HEK293T (cell line): ENCODE measurements at regions not wholly inside any gene's neighbourhood (a gene's known extent, or its start where the extent isn't known, plus 50 kb on each side); places are given as distances from the start of the nearest gene placed in this dataset.

Experiments used
- CTCF ChIA-PET: fragments of 350-600 bp; formaldehyde crosslinking; extraction: SDS; loops from one replicate; lab custom pipeline; 2021; ENCODE audit warnings: antibody characterized with exemption, inconsistent platforms; lab: Yijun Ruan, JAX
- POLR2A ChIA-PET: fragments of 350-600 bp; formaldehyde crosslinking; extraction: SDS; loops from one replicate; lab custom pipeline; 2020; ENCODE audit warnings: antibody characterized with exemption, inconsistent platforms; lab: Yijun Ruan, JAX
- DNase-seq: peaks from one replicate; pipeline ENCODE4 v3.0.0; 2012; ENCODE audit warnings: mixed read lengths; ENCODE audit errors: extremely low spot score
- ARNT ChIP-seq: fragments of 450-650 bp; IDR thresholded peaks from 2 replicates; pipeline ENCODE4 v1.6.1; 2017; ENCODE audit warnings: mild to moderate bottlenecking
- BHLHE40 ChIP-seq: fragments of 450-650 bp; IDR thresholded peaks from 2 replicates; pipeline ENCODE4 v1.6.1; 2016; ENCODE audit warnings: mild to moderate bottlenecking, moderate library complexity, borderline replicate concordance
- CTBP1 ChIP-seq: fragments of 450-650 bp; IDR thresholded peaks from 2 replicates; pipeline ENCODE4 v1.6.1; 2016; ENCODE audit warnings: borderline replicate concordance
- ELF4 ChIP-seq: fragments of 450-650 bp; IDR thresholded peaks from 2 replicates; pipeline ENCODE4 v1.6.1; 2017; ENCODE audit warnings: antibody characterized with exemption
- FOXA1 ChIP-seq: fragments of 450-650 bp; IDR thresholded peaks from 2 replicates; pipeline ENCODE4 v1.6.1; 2016; ENCODE audit warnings: mild to moderate bottlenecking
- FOXK2 ChIP-seq: fragments of 450-650 bp; IDR thresholded peaks from 2 replicates; pipeline ENCODE4 v1.6.1; 2016; ENCODE audit warnings: mild to moderate bottlenecking
- FOXM1 ChIP-seq: fragments of 450-650 bp; IDR thresholded peaks from 2 replicates; pipeline ENCODE4 v1.6.1; 2017; ENCODE audit warnings: mild to moderate bottlenecking, borderline replicate concordance
- HDGF ChIP-seq: fragments of 450-650 bp; IDR thresholded peaks from 2 replicates; pipeline ENCODE4 v1.6.1; 2017; ENCODE audit warnings: antibody characterized with exemption, borderline replicate concordance
- L3MBTL2 ChIP-seq: fragments of 450-650 bp; conservative IDR thresholded peaks from 2 replicates; pipeline ENCODE4 v1.6.1; 2016; ENCODE audit warnings: mild to moderate bottlenecking
- LEF1 ChIP-seq: fragments of 450-650 bp; IDR thresholded peaks from 2 replicates; pipeline ENCODE4 v1.6.1; 2017; ENCODE audit warnings: mild to moderate bottlenecking, borderline replicate concordance
- NFRKB ChIP-seq: fragments of 450-650 bp; IDR thresholded peaks from 2 replicates; pipeline ENCODE4 v1.6.1; 2016; ENCODE audit warnings: mild to moderate bottlenecking, moderate library complexity
- PKNOX1 ChIP-seq: fragments of 450-650 bp; IDR thresholded peaks from 2 replicates; pipeline ENCODE4 v1.6.1; 2016
- SP1 ChIP-seq: fragments of 450-650 bp; IDR thresholded peaks from 2 replicates; pipeline ENCODE4 v1.6.1; 2017
- SUZ12 ChIP-seq: fragments of 450-650 bp; IDR thresholded peaks from 2 replicates; pipeline ENCODE4 v1.6.1; 2016; ENCODE audit warnings: mild to moderate bottlenecking
- TARDBP ChIP-seq: fragments of 450-650 bp; IDR thresholded peaks from 2 replicates; pipeline ENCODE4 v1.6.1; 2016
- ZNF384 ChIP-seq: fragments of 450-650 bp; IDR thresholded peaks from 2 replicates; pipeline ENCODE4 v1.6.1; 2016

GRCh38 chr2:77640924-77641323, 118.7 kb upstream of the LRRTM4 start:
- no peak for TF ChIP-seq PKNOX1
- TF ChIP-seq ARNT: no peak
- no peak for TF ChIP-seq SUZ12
- TF ChIP-seq L3MBTL2: no peak
- TF ChIP-seq LEF1: no peak
- no peak for TF ChIP-seq FOXK2
- no peak for TF ChIP-seq NFRKB
- no peak for TF ChIP-seq ELF4
- TF ChIP-seq FOXM1: no peak
- no peak for TF ChIP-seq SP1
- TF ChIP-seq TARDBP: no peak
- no peak for TF ChIP-seq FOXA1
- no peak for TF ChIP-seq HDGF
- no peak for TF ChIP-seq BHLHE40
- no peak for TF ChIP-seq ZNF384
- TF ChIP-seq CTBP1: no peak
- ChIA-PET CTCF (interaction anchor here (0.6 kb wide), 1 partner anchor 9 kb away, joined by 3 read pairs; no protein-coding TSS in a partner anchor), POLR2A (no interaction called here)
- no peak for DNase-seq

DNA sequence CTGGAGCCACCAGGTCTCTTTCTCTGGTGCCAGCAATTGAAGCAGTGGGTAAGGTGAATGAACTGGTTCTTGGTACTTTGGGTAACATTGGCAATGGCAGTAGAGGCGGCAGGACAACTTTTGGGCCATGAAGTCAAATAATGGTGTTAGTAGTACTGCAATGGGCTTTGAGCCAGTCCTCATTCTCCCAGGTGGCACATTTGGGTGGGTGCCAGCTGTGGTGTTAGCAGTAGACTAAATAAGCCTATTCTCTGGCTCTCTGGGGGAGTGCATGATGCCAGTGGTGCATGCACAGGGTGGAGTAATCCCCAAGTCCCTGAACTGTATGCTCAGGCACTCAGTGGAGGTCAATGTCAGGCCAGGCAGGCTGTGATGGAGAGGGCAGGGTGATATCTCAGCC, 120.2 kb upstream of the LRRTM4 start:
- ChIA-PET CTCF (no interaction called here), POLR2A (no interaction called here)
- no peak for DNase-seq
- no peak for TF ChIP-seq ELF4
- TF ChIP-seq CTBP1: no peak
- no peak for TF ChIP-seq FOXM1
- no peak for TF ChIP-seq SUZ12
- no peak for TF ChIP-seq L3MBTL2
- TF ChIP-seq BHLHE40: no peak
- TF ChIP-seq SP1: no peak
- no peak for TF ChIP-seq HDGF
- no peak for TF ChIP-seq FOXK2

DNA sequence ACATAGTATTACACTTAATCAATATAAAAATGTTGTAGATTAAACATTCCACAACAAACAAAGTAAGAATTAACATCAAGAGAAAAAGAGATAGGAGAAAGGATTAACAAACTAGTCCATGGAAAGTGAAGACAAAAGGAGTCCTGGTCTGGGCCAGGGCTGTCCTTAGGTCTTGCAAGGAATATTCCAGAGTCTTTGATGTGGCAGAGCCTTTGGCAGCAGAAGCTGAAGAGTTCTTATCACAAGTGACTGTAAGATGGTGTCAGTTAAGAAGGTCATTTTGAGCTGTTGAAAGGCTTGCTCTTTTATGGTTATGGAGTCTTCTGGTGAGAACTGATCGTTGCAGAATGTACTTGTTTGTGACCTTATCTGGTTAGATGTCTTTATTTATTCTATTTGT, 127.7 kb upstream of the LRRTM4 start:
- no peak for TF ChIP-seq SUZ12
- TF ChIP-seq BHLHE40: no peak
- no peak for TF ChIP-seq SP1
- no peak for TF ChIP-seq L3MBTL2
- TF ChIP-seq FOXA1: no peak
- TF ChIP-seq CTBP1: no peak
- ChIA-PET POLR2A (no interaction called here), CTCF (interaction anchor here (0.6 kb wide), 1 partner anchor 8 kb away, joined by 3 read pairs; no protein-coding TSS in a partner anchor)
- DNase-seq: no peak

GRCh38 chr2:77652499-77652898, 130.3 kb upstream of the LRRTM4 start:
- TF ChIP-seq HDGF (no peak), PKNOX1 (no peak), BHLHE40 (no peak), TARDBP (no peak), FOXA1 (no peak), ELF4 (no peak), NFRKB (no peak), L3MBTL2 (no peak), SP1 (no peak), FOXM1 (no peak)
- DNase-seq: no peak
- POLR2A ChIA-PET: no interaction called here
- CTCF ChIA-PET: no interaction called here

DNA sequence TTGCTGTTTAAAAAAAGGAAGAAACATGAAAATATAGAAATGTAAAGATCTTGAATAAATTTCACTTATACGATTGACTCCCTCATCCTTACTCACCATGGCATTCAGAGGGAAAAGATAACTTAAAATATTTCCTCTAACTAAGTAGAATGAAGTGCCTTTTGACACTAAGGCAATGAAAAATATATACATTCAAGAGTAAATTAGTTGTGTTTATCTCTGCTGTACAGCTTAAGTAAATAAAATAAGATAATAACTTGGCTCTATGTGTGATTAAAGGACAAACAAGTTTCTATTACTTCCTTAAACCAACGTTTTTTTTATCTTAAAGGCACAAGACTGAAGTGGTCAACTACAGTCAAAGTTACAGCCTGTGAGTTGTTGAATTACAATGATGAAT, 142.3 kb upstream of the LRRTM4 start:
- no peak for TF ChIP-seq SP1
- TF ChIP-seq BHLHE40: no peak
- no peak for TF ChIP-seq SUZ12
- TF ChIP-seq ELF4: no peak
- no peak for TF ChIP-seq ZNF384
- TF ChIP-seq ARNT: no peak
- no peak for TF ChIP-seq FOXK2
- TF ChIP-seq FOXA1: no peak
- no peak for TF ChIP-seq FOXM1
- TF ChIP-seq L3MBTL2: no peak
- TF ChIP-seq NFRKB: no peak
- TF ChIP-seq HDGF: no peak
- no peak for TF ChIP-seq PKNOX1
- ChIA-PET POLR2A (no interaction called here), CTCF (no interaction called here)
- DNase-seq: no peak

- no peak for TF ChIP-seq ARNT
- TF ChIP-seq ZNF384: no peak
- no peak for TF ChIP-seq SP1
- no peak for TF ChIP-seq FOXM1
- no peak for TF ChIP-seq ELF4
- TF ChIP-seq PKNOX1: no peak
- TF ChIP-seq SUZ12: no peak
- no peak for TF ChIP-seq CTBP1
- TF ChIP-seq HDGF: no peak
- TF ChIP-seq L3MBTL2: no peak
- no peak for DNase-seq
- ChIA-PET POLR2A (no interaction called here), CTCF (no interaction called here)
Measured at GRCh38 chr2:77666251-77666980, 144.2 kb upstream of the LRRTM4 start.
